ENCODE measurements at regions not wholly inside any gene's neighbourhood (a gene's known extent, or its start where the extent isn't known, plus 50 kb on each side); places are given as distances from the start of the nearest gene placed in this dataset.

- 42 to 48% methylated on average over 6 of the region's 6 CpGs for WGBS, 2 experiments (ENCODE audit: low coverage in 1 of 2, low lambda C conversion rate in 2 of 2, missing lambda C conversion rate in 2 of 2)
- H3K9me2 ChIP-seq (ENCODE audit: insufficient read depth) = no peaks in the 10 kb centered on the region
These were observed 564.0 kb downstream of the VRK1 start for GRCh38 chr14:97361181-97361580.

GRCh38 chr14:97361958-97362357 is 564.8 kb downstream of the VRK1 start:
- in situ Hi-C loops (cut with MboI) = no loop called here
- Histone ChIP-seq H3K9me3 (ENCODE audit: low read depth) (no peaks in the 10 kb centered on the region), H3K79me2 (ENCODE audit: insufficient read depth) (no peaks in the 10 kb centered on the region), H4K20me1 (ENCODE audit: insufficient read depth) (no peaks in the 10 kb centered on the region), H3K4me2 (ENCODE audit: unreplicated experiment) (no peak overlapping the region), H3K9ac (no peak overlapping the region), H3K9me2 (ENCODE audit: insufficient read depth) (no peaks in the 10 kb centered on the region), H3K27me3 (replicated peaks; ENCODE audit: insufficient read depth) (no peaks in the 10 kb centered on the region), H3F3A (ENCODE audit: insufficient read depth) (no peaks in the 10 kb centered on the region), H3K27ac (no peak overlapping the region), H3K4me3 (no peak overlapping the region), H3K36me3 (ENCODE audit: low read depth) (no peaks in the 10 kb centered on the region), H3K4me1 (ENCODE audit: insufficient read depth) (no peaks in the 10 kb centered on the region), H2AFZ (no peak overlapping the region)
- 50% methylated on average over 3 of the region's 3 CpGs for WGBS, 2 experiments (ENCODE audit: low coverage in 1 of 2, low lambda C conversion rate in 2 of 2, missing lambda C conversion rate in 2 of 2)
- TF ChIP-seq EZH2 (IDR thresholded peaks at IDR 0.05; ENCODE audit: insufficient read depth, poor library complexity, severe bottlenecking) = no peak
- no peak for TF ChIP-seq EZH2phosphoT487 (IDR thresholded peaks at IDR 0.05; ENCODE audit: insufficient read depth, low read depth)
- DNase-seq = no peak

More at GRCh38 chr14:97361181-97361580, 564.0 kb downstream of the VRK1 start:
- Histone ChIP-seq H3K79me2 (ENCODE audit: insufficient read depth) (no peaks in the 10 kb centered on the region), H2AFZ (no peak overlapping the region), H3K4me3 (no peak overlapping the region), H3K27ac (no peak overlapping the region), H3K36me3 (ENCODE audit: low read depth) (no peaks in the 10 kb centered on the region), H3F3A (ENCODE audit: insufficient read depth) (no peaks in the 10 kb centered on the region), H4K20me1 (ENCODE audit: insufficient read depth) (no peaks in the 10 kb centered on the region), H3K4me1 (ENCODE audit: insufficient read depth) (no peaks in the 10 kb centered on the region), H3K27me3 (replicated peaks; ENCODE audit: insufficient read depth) (no peaks in the 10 kb centered on the region), H3K9ac (no peak overlapping the region), H3K4me2 (ENCODE audit: unreplicated experiment) (no peak overlapping the region), H3K9me3 (ENCODE audit: low read depth) (no peaks in the 10 kb centered on the region)
- no peak for DNase-seq
- TF ChIP-seq EZH2 (IDR thresholded peaks at IDR 0.05; ENCODE audit: insufficient read depth, poor library complexity, severe bottlenecking) (no peak), EZH2phosphoT487 (IDR thresholded peaks at IDR 0.05; ENCODE audit: insufficient read depth, low read depth) (no peak)
- in situ Hi-C loops (cut with MboI) = no loop called here

GRCh38 chr14:97366400-97366799 is 569.2 kb downstream of the VRK1 start:
- no peaks in the 10 kb centered on the region for H3K27me3 ChIP-seq (replicated peaks; ENCODE audit: insufficient read depth)
- no peak overlapping the region for H3K4me2 ChIP-seq (ENCODE audit: unreplicated experiment)
- no peaks in the 10 kb centered on the region for H3K36me3 ChIP-seq (ENCODE audit: low read depth)
- no peaks in the 10 kb centered on the region for H4K20me1 ChIP-seq (ENCODE audit: insufficient read depth)
- H3K79me2 ChIP-seq (ENCODE audit: insufficient read depth) = no peaks in the 10 kb centered on the region
- H3K27ac ChIP-seq = no peak overlapping the region
- no peak for DNase-seq
- no peaks in the 10 kb centered on the region for H3K9me2 ChIP-seq (ENCODE audit: insufficient read depth)
- TF ChIP-seq EZH2 (IDR thresholded peaks at IDR 0.05; ENCODE audit: insufficient read depth, poor library complexity, severe bottlenecking) (no peak), EZH2phosphoT487 (IDR thresholded peaks at IDR 0.05; ENCODE audit: insufficient read depth, low read depth) (no peak)
- in situ Hi-C loops (cut with MboI) = no loop called here
- H3K9me3 ChIP-seq (ENCODE audit: low read depth) = no peaks in the 10 kb centered on the region
- H3K4me1 ChIP-seq (ENCODE audit: insufficient read depth) = no peaks in the 10 kb centered on the region
- no peak overlapping the region for H2AFZ ChIP-seq
- H3K4me3 ChIP-seq = no peak overlapping the region
- H3F3A ChIP-seq (ENCODE audit: insufficient read depth) = no peaks in the 10 kb centered on the region
- no peak overlapping the region for H3K9ac ChIP-seq
- WGBS, 2 experiments (ENCODE audit: low coverage in 1 of 2, low lambda C conversion rate in 2 of 2, missing lambda C conversion rate in 2 of 2) = 38% methylated on average over 10 to 11 of the region's 11 CpGs

GRCh38 chr14:97367278-97367677 is 570.1 kb downstream of the VRK1 start:
- H3K79me2 ChIP-seq (ENCODE audit: insufficient read depth) = no peaks in the 10 kb centered on the region
- no peaks in the 10 kb centered on the region for H4K20me1 ChIP-seq (ENCODE audit: insufficient read depth)
- no peak overlapping the region for H3K4me3 ChIP-seq
- no peaks in the 10 kb centered on the region for H3K4me1 ChIP-seq (ENCODE audit: insufficient read depth)
- 37 to 40% methylated on average over 6 of the region's 6 CpGs for WGBS, 2 experiments (ENCODE audit: low coverage in 1 of 2, low lambda C conversion rate in 2 of 2, missing lambda C conversion rate in 2 of 2)
- no peaks in the 10 kb centered on the region for H3K27me3 ChIP-seq (replicated peaks; ENCODE audit: insufficient read depth)
- no peak for TF ChIP-seq EZH2 (IDR thresholded peaks at IDR 0.05; ENCODE audit: insufficient read depth, poor library complexity, severe bottlenecking)
- no peak for TF ChIP-seq EZH2phosphoT487 (IDR thresholded peaks at IDR 0.05; ENCODE audit: insufficient read depth, low read depth)
- H3F3A ChIP-seq (ENCODE audit: insufficient read depth) = no peaks in the 10 kb centered on the region
- DNase-seq = no peak
- H3K27ac ChIP-seq = no peak overlapping the region
- no peaks in the 10 kb centered on the region for H3K9me2 ChIP-seq (ENCODE audit: insufficient read depth)
- H3K9me3 ChIP-seq (ENCODE audit: low read depth) = no peaks in the 10 kb centered on the region
- no peak overlapping the region for H2AFZ ChIP-seq
- in situ Hi-C loops (cut with MboI) = no loop called here
- H3K9ac ChIP-seq = no peak overlapping the region
- H3K36me3 ChIP-seq (ENCODE audit: low read depth) = no peaks in the 10 kb centered on the region
- H3K4me2 ChIP-seq (ENCODE audit: unreplicated experiment) = no peak overlapping the region

- H3K4me3 ChIP-seq = no peak overlapping the region
- H3K4me1 ChIP-seq (ENCODE audit: insufficient read depth) = no peaks in the 10 kb centered on the region
- no peak for DNase-seq
- no peak for TF ChIP-seq EZH2phosphoT487 (IDR thresholded peaks at IDR 0.05; ENCODE audit: insufficient read depth, low read depth)
- no peak for TF ChIP-seq EZH2 (IDR thresholded peaks at IDR 0.05; ENCODE audit: insufficient read depth, poor library complexity, severe bottlenecking)
- no peak overlapping the region for H3K27ac ChIP-seq
- H3K79me2 ChIP-seq (ENCODE audit: insufficient read depth) = no peaks in the 10 kb centered on the region
- H4K20me1 ChIP-seq (ENCODE audit: insufficient read depth) = no peaks in the 10 kb centered on the region
- in situ Hi-C loops (cut with MboI) = no loop called here
- H3K9ac ChIP-seq = no peak overlapping the region
- H2AFZ ChIP-seq = no peak overlapping the region
- H3F3A ChIP-seq (ENCODE audit: insufficient read depth) = no peaks in the 10 kb centered on the region
- H3K27me3 ChIP-seq (replicated peaks; ENCODE audit: insufficient read depth) = no peaks in the 10 kb centered on the region
- H3K4me2 ChIP-seq (ENCODE audit: unreplicated experiment) = no peak overlapping the region
- 48 to 50% methylated on average over 6 to 7 of the region's 7 CpGs for WGBS, 2 experiments (ENCODE audit: low coverage in 1 of 2, low lambda C conversion rate in 2 of 2, missing lambda C conversion rate in 2 of 2)
- H3K9me2 ChIP-seq (ENCODE audit: insufficient read depth) = no peaks in the 10 kb centered on the region
- no peaks in the 10 kb centered on the region for H3K36me3 ChIP-seq (ENCODE audit: low read depth)
- no peaks in the 10 kb centered on the region for H3K9me3 ChIP-seq (ENCODE audit: low read depth)
These were observed 570.9 kb downstream of the VRK1 start for GRCh38 chr14:97368049-97368448.

All from GM23248 (cell line).